GM12878 (cell line): ENCODE measurements at regions not wholly inside any gene's neighbourhood (a gene's known extent, or its start where the extent isn't known, plus 50 kb on each side); places are given as distances from the start of the nearest gene placed in this dataset.

Source experiments
- ATAC-seq: fragments of 200-7000 bp; cut with Tn5 transposase; 3 replicates; pipeline ENCODE4 v1.9.1; 2020; ENCODE audit warnings: mild to moderate bottlenecking, moderate library complexity
- BruUV-seq: library from RNA; stranded (reverse); fragments of 400-500 nt; replicated peaks from 2 replicates; lab custom pipeline; 2021; lab: Mats Ljungman, UMichigan
- CTCF ChIA-PET: fragments of 300-600 bp; sonication (Branson Sonifier 250); formaldehyde crosslinking; extraction: SDS; loops from one replicate; lab custom pipeline; 2021; ENCODE audit warnings: inconsistent platforms; lab: Yijun Ruan, JAX
- POLR2A ChIA-PET: fragments of 350-600 bp; formaldehyde crosslinking; extraction: SDS; loops from one replicate; lab custom pipeline; 2021; ENCODE audit warnings: inconsistent platforms; lab: Charles Lee
- RAD21 ChIA-PET: fragments of 300-600 bp; sonication (Branson Sonifier 250); formaldehyde crosslinking; loops from one replicate; lab custom pipeline; 2023; ENCODE audit warnings: antibody characterized with exemption; ENCODE audit not compliant: unreplicated experiment; lab: Charles Lee
- SMC1A ChIA-PET: fragments of 300-600 bp; sonication (Branson Sonifier 250); formaldehyde crosslinking; loops from one replicate; lab custom pipeline; 2023; ENCODE audit not compliant: unreplicated experiment, uncharacterized antibody; lab: Charles Lee
- DNase-seq: peaks from one replicate; pipeline ENCODE4 v3.0.0-alpha.2; 2011; ENCODE audit warnings: low read depth, low spot score
- FAIRE-seq: peaks from 3 replicates; lab custom pipeline; 2011; peaks lifted over from hg19 to GRCh38; lab: Jason Lieb, UNC
- H2AFZ ChIP-seq: 2 replicates; pipeline ENCODE4 v1.6.0; 2011; ENCODE audit warnings: low read depth, low read length, control low read depth; ENCODE audit not compliant: control insufficient read depth
- H3K27ac ChIP-seq: 2 replicates; pipeline ENCODE4 v1.5.1; 2011; ENCODE audit warnings: control low read depth; ENCODE audit not compliant: control insufficient read depth, insufficient read depth
- H3K27me3 ChIP-seq, 2 experiments: replicated peaks in 1 of 2; 2 replicates each; pipeline versions ENCODE4 v1.6.0 to v1.6.1; 2011; ENCODE audit warnings: low read length in 1 of 2; ENCODE audit not compliant: control insufficient read depth in 2 of 2, insufficient read depth in 2 of 2
- H3K36me3 ChIP-seq, 2 experiments: 2 replicates each; pipeline ENCODE4 v1.5.1; 2011; ENCODE audit warnings: low read length in 1 of 2; ENCODE audit not compliant: control insufficient read depth in 2 of 2, insufficient read depth in 2 of 2
- H3K4me1 ChIP-seq: 2 replicates; pipeline ENCODE4 v1.6.1; 2011; ENCODE audit warnings: mild to moderate bottlenecking, low read length, moderate library complexity, mixed read lengths; ENCODE audit not compliant: control insufficient read depth, insufficient read depth
- H3K4me2 ChIP-seq: 2 replicates; pipeline ENCODE4 v1.6.0; 2011; ENCODE audit warnings: control low read depth; ENCODE audit not compliant: control insufficient read depth, insufficient read depth
- H3K4me3 ChIP-seq: fragments of 200-600 bp; sonication (generic); 2 replicates; pipeline ENCODE4 v1.5.1; 2016
- H3K79me2 ChIP-seq: 2 replicates; pipeline ENCODE4 v1.6.0; 2011; ENCODE audit warnings: low read length; ENCODE audit not compliant: control insufficient read depth, insufficient read depth
- H3K9ac ChIP-seq: 2 replicates; pipeline ENCODE4 v1.8.0; 2011; ENCODE audit warnings: low read length, control low read depth, mixed read lengths; ENCODE audit not compliant: control insufficient read depth, insufficient read depth
- H3K9me3 ChIP-seq: replicated peaks from 3 replicates; pipeline ENCODE4 v1.5.1; 2011; ENCODE audit warnings: mild to moderate bottlenecking, low read length; ENCODE audit not compliant: control insufficient read depth, insufficient read depth
- H4K20me1 ChIP-seq: 2 replicates; pipeline ENCODE4 v1.6.0; 2011; ENCODE audit not compliant: control insufficient read depth, insufficient read depth
- CREM ChIP-seq: IDR thresholded peaks from 2 replicates; pipeline ENCODE4 v1.6.1; 2014; ENCODE audit warnings: antibody characterized with exemption, low read depth
- NFYA ChIP-seq: IDR thresholded peaks from 2 replicates; pipeline ENCODE4 v1.6.1; 2011; ENCODE audit warnings: low read depth, mild to moderate bottlenecking, low read length, improper control_type of control experiment, borderline replicate concordance
- NR2C1 ChIP-seq: fragments of 450-650 bp; IDR thresholded peaks from 2 replicates; pipeline ENCODE4 v1.6.1; 2017; ENCODE audit warnings: antibody characterized with exemption, mild to moderate bottlenecking, moderate library complexity
- RAD21 ChIP-seq: IDR thresholded peaks from 2 replicates; pipeline ENCODE4 v1.6.1; 2011; ENCODE audit warnings: mild to moderate bottlenecking, low read depth, low read length, moderate library complexity; ENCODE audit not compliant: insufficient read depth
- RFX5 ChIP-seq: IDR thresholded peaks from 2 replicates; pipeline ENCODE4 v1.6.1; 2011; ENCODE audit warnings: low read depth, low read length, improper control_type of control experiment
- YY1 ChIP-seq: IDR thresholded peaks from 2 replicates; pipeline ENCODE4 v1.6.1; 2011; ENCODE audit warnings: low read depth, mild to moderate bottlenecking, low read length
- WGBS: methylation state at CpG from one replicate; pipeline ENCODE4 v1.1.6; 2016; ENCODE audit warnings: low lambda C conversion rate; ENCODE audit not compliant: insufficient replicate concordance, insufficient coverage; ENCODE audit errors: missing lambda C conversion rate; 5-methylcytosine and 5-hydroxymethylcytosine counted together
- in situ Hi-C: fragments of 300-500 bp; cut with MboI; formaldehyde crosslinking; loops from 9 replicates; pipeline ENCODE4 v1.14.3; 2018; ENCODE audit warnings: mixed read lengths
- intact Hi-C: fragments of 100-400 bp; cut with micrococcal nuclease; formaldehyde crosslinking; loops from one replicate; pipeline ENCODE4 v1.14.2; 2022; ENCODE audit not compliant: unreplicated experiment
- TF ChIP-seq, protein P1 (sequence below): IDR thresholded peaks from 2 replicates; pipeline ENCODE4 v1.6.1; 2011; ENCODE audit warnings: borderline replicate concordance, low read depth, mild to moderate bottlenecking, moderate library complexity, low read length; ENCODE audit not compliant: insufficient read depth, poor library complexity, severe bottlenecking

DNA sequence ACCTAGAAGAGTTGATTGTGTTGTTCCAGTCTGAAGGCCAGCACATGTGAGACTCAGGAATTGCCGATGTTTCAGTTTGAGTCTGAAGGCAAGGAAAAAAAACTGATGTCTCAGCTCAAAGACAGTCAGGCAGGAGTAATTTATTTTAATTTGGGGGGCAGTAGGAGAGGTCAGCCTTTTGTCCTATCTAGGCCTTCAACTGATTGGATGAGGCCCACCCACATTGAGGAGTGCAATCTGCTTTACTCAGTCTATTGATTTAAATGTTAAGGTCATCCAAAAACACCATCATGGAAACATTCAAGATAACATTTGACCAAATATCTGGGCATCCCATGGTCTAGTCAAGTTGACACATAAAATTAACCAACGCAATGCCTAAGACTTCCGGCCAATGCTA is 288.9 kb downstream of the CDK5RAP2 start:
- no TSS peak for BruUV-seq
- no peak for TF ChIP-seq RFX5
- TF ChIP-seq NFYA = no peak
- TF ChIP-seq YY1 = no peak
- TF ChIP-seq RAD21 = no peak
- TF ChIP-seq, protein P1, sequence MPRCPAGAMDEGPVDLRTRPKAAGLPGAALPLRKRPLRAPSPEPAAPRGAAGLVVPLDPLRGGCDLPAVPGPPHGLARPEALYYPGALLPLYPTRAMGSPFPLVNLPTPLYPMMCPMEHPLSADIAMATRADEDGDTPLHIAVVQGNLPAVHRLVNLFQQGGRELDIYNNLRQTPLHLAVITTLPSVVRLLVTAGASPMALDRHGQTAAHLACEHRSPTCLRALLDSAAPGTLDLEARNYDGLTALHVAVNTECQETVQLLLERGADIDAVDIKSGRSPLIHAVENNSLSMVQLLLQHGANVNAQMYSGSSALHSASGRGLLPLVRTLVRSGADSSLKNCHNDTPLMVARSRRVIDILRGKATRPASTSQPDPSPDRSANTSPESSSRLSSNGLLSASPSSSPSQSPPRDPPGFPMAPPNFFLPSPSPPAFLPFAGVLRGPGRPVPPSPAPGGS = no peak
- TF ChIP-seq CREM = no peak
- no peak for TF ChIP-seq NR2C1
- Histone ChIP-seq H3K4me2 (no peak overlapping the region), H3K27ac (no peak overlapping the region), H3K4me3 (no peak overlapping the region), H4K20me1 (no peaks in the 10 kb centered on the region), H3K36me3 (no peaks in the 10 kb centered on the region), H3K9me3 (no peaks in the 10 kb centered on the region), H3K27me3 (no peaks in the 10 kb centered on the region), H2AFZ (no peak overlapping the region), H3K79me2 (no peaks in the 10 kb centered on the region), H3K9ac (no peak overlapping the region), H3K4me1 (no peaks in the 10 kb centered on the region)
- RAD21 ChIA-PET = no interaction called here
- SMC1A ChIA-PET = no interaction called here
- no peak for ATAC-seq
- no peak for DNase-seq
- intact Hi-C loops (loop anchor here (10.0 kb wide), 1 partner anchor 64 kb away; no protein-coding TSS in a partner anchor), in situ Hi-C loops (no loop called here)
- 98% methylated on average over 3 of the region's 3 CpGs for WGBS
- POLR2A ChIA-PET = no interaction called here
- FAIRE-seq = no peak
- CTCF ChIA-PET = no interaction called here
